ENCODE measurements at regions not wholly inside any gene's neighbourhood (a gene's known extent, or its start where the extent isn't known, plus 50 kb on each side); places are given as distances from the start of the nearest gene placed in this dataset.

DNA sequence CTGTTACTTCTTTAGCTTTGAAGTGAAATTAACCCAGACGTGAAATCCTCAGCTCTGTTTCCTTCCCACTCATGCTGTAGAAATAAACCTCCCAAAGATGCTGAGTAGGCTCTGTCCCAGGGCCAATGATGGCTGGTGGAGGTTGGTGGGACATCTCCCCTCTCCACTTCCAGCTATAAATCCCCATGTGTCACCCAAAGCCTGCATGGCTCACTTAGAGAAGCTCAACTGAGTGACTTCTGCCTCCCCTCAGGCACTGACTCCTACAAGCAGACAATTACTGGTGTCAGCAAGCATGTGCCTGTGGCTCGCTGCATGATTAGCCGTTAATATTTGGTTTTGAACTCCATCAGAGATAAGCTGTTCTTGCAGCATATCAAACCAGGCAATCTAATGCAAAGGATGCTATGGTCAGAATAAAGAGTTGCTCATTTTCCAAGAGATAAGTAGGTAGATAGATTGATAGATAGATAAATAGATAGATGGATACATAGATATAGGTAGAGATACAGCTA lies 569.5 kb upstream of the WWC1 start:
- peaks cover 3% of the 10 kb centered on the region for H3K27me3 Mint-ChIP-seq (ENCODE audit: low read depth)
- DNase-seq (ENCODE audit: low spot score): no peak
- H3K36me3 Mint-ChIP-seq (ENCODE audit: low read depth): no peaks in the 10 kb centered on the region
- H3K27ac Mint-ChIP-seq (ENCODE audit: unreplicated experiment): no peak overlapping the region
- H3K4me1 Mint-ChIP-seq (ENCODE audit: low read depth): peaks cover 20% of the 10 kb centered on the region
- no peak overlapping the region for H3K4me3 Mint-ChIP-seq (ENCODE audit: unreplicated experiment)
- no peaks in the 10 kb centered on the region for H3K9me3 Mint-ChIP-seq (ENCODE audit: low read depth)
- TF ChIP-seq, protein P1, sequence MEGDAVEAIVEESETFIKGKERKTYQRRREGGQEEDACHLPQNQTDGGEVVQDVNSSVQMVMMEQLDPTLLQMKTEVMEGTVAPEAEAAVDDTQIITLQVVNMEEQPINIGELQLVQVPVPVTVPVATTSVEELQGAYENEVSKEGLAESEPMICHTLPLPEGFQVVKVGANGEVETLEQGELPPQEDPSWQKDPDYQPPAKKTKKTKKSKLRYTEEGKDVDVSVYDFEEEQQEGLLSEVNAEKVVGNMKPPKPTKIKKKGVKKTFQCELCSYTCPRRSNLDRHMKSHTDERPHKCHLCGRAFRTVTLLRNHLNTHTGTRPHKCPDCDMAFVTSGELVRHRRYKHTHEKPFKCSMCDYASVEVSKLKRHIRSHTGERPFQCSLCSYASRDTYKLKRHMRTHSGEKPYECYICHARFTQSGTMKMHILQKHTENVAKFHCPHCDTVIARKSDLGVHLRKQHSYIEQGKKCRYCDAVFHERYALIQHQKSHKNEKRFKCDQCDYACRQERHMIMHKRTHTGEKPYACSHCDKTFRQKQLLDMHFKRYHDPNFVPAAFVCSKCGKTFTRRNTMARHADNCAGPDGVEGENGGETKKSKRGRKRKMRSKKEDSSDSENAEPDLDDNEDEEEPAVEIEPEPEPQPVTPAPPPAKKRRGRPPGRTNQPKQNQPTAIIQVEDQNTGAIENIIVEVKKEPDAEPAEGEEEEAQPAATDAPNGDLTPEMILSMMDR (IDR thresholded peaks at IDR 0.05): no peak

DNA sequence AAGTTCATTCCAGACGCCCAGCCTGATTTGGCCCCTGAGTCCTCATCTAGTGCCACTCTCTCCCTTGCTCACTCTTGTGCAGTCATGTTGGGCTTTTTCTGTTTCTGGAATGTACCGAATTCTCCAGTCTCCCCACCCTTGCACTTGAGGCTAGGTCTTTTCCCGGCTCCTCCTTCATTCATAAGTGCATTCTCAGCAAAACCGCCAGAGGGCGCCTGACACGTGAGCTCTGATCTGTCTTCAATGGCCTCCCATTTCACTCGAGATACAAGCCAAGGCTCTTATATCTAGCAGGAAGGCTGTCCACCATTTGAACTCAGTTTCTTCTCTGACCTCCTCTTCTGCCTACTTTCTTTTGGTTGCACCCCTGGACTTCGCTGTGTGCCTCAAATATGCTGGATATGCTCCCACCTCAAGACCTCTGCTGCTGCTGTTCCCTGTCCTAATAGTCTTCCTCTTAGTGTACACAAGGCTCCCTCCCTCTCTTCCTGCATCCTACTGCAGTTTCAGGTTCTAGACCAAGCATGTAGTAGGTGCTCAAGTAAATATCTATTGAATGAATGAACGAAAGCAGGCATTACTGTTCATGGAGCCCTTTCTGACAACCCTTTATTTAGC lies 568.1 kb upstream of the WWC1 start:
- H3K27me3 Mint-ChIP-seq (ENCODE audit: low read depth): no peaks in the 10 kb centered on the region
- DNase-seq (ENCODE audit: low spot score): no peak

DNA sequence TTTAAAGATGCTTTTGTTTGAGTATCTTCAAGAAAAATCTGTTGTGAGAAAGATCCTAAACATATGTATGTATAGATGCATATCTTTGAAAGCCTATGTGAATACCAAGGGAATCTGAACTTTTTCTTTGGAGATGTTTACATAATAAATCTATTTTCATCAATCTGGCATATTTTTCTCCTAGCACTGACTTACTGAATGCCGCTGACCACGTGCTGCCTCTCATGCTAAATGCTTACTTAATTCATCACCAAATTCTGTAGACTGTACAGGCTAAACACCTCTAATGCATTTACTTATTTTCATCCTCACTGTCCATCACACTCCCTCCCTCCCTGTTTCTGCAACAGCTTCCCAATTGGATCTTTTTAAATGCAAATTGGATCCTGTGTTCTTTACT lies 566.2 kb upstream of the WWC1 start:
- Mint-ChIP-seq H3K36me3 (ENCODE audit: low read depth) (no peaks in the 10 kb centered on the region), H3K27me3 (ENCODE audit: low read depth) (no peaks in the 10 kb centered on the region), H3K4me1 (ENCODE audit: low read depth) (peaks cover 27% of the 10 kb centered on the region), H3K27ac (ENCODE audit: unreplicated experiment) (no peak overlapping the region), H3K9me3 (ENCODE audit: low read depth) (no peaks in the 10 kb centered on the region), H3K4me3 (ENCODE audit: unreplicated experiment) (no peak overlapping the region)
- TF ChIP-seq, protein P1 (IDR thresholded peaks at IDR 0.05): no peak
- DNase-seq (ENCODE audit: low spot score): no peak

More for the DNA sequence above, 568.1 kb upstream of the WWC1 start:
- peaks cover 20% of the 10 kb centered on the region for H3K4me1 Mint-ChIP-seq (ENCODE audit: low read depth)
- TF ChIP-seq, protein P1 (IDR thresholded peaks at IDR 0.05): peak; percentile 94
- no peaks in the 10 kb centered on the region for H3K9me3 Mint-ChIP-seq (ENCODE audit: low read depth)
- H3K36me3 Mint-ChIP-seq (ENCODE audit: low read depth): no peaks in the 10 kb centered on the region
- no peak overlapping the region for H3K27ac Mint-ChIP-seq (ENCODE audit: unreplicated experiment)
- no peak overlapping the region for H3K4me3 Mint-ChIP-seq (ENCODE audit: unreplicated experiment)

DNA sequence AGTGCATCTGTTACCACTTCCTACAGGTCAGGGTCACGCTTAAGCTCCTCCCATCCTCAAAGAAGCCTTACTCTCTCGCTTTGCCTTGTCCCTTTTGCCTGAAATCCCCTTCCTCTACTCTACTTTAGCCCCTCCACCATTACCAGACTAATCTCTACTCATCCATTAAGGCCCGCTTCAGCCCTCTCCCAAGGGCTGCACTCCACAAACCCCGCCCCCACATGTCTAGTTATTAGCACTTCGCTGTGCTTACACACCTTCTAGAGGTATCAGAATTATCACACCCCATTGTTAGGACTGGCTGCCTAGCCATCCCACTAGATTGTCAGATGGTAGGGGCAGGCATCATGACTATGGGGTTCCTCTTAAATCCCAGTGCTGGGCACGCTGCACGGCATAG lies 565.7 kb upstream of the WWC1 start:
- peaks cover 27% of the 10 kb centered on the region for H3K4me1 Mint-ChIP-seq (ENCODE audit: low read depth)
- H3K27me3 Mint-ChIP-seq (ENCODE audit: low read depth): no peaks in the 10 kb centered on the region
- no peak for DNase-seq (ENCODE audit: low spot score)
- H3K36me3 Mint-ChIP-seq (ENCODE audit: low read depth): no peaks in the 10 kb centered on the region
- H3K27ac Mint-ChIP-seq (ENCODE audit: unreplicated experiment): no peak overlapping the region
- no peaks in the 10 kb centered on the region for H3K9me3 Mint-ChIP-seq (ENCODE audit: low read depth)
- no peak overlapping the region for H3K4me3 Mint-ChIP-seq (ENCODE audit: unreplicated experiment)
- TF ChIP-seq, protein P1 (IDR thresholded peaks at IDR 0.05): no peak

DNA sequence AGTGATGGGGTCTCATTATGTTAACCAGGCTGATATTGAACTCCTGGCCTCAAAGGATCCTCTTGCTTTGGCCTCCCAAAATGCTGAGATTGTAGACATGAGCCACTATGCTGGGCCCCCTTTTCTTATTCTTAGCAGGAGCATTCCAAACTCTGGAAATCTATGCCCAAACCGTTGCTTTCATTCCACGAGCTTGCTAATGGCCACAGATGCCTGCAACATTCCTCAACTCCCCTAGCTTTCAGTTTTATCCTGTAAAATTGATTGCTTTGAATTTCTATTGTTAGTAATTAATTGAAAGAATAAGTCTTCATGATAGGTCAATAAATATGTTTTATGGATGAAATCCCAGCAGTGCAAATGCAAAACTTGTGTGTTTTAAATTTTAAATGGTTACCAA lies 564.8 kb upstream of the WWC1 start:
- Mint-ChIP-seq H3K36me3 (ENCODE audit: low read depth) (no peaks in the 10 kb centered on the region), H3K27ac (ENCODE audit: unreplicated experiment) (no peak overlapping the region), H3K27me3 (ENCODE audit: low read depth) (no peaks in the 10 kb centered on the region), H3K4me1 (ENCODE audit: low read depth) (peaks cover 24% of the 10 kb centered on the region), H3K4me3 (ENCODE audit: unreplicated experiment) (no peak overlapping the region), H3K9me3 (ENCODE audit: low read depth) (no peaks in the 10 kb centered on the region)
- TF ChIP-seq, protein P1 (IDR thresholded peaks at IDR 0.05): no peak
- DNase-seq (ENCODE audit: low spot score): no peak
